Panc1 (cell line): ENCODE measurements at regions not wholly inside any gene's neighbourhood (a gene's known extent, or its start where the extent isn't known, plus 50 kb on each side); places are given as distances from the start of the nearest gene placed in this dataset.

Experiments
- POLR2AphosphoS5 ChIP-seq: IDR thresholded peaks from 2 replicates; pipeline ENCODE4 v1.6.1; 2012; ENCODE audit warnings: mild to moderate bottlenecking, low read depth, low read length, moderate library complexity
- SIN3A ChIP-seq: IDR thresholded peaks from 2 replicates; pipeline ENCODE4 v1.6.1; 2012; ENCODE audit warnings: low read depth, mild to moderate bottlenecking, low read length, moderate library complexity, borderline replicate concordance; ENCODE audit not compliant: insufficient read depth
- TCF7L2 ChIP-seq: IDR thresholded peaks from 2 replicates; pipeline ENCODE4 v1.6.1; 2011; ENCODE audit warnings: mild to moderate bottlenecking, low read depth, low read length, inconsistent platforms
- TF ChIP-seq, protein P1 (sequence below): fragments of 450-650 bp; IDR thresholded peaks from 2 replicates; pipeline ENCODE4 v1.5.1; 2017; ENCODE audit warnings: mild to moderate bottlenecking
- TF ChIP-seq, protein P2 (sequence below), 2 experiments: IDR thresholded peaks; 2 replicates each; pipeline ENCODE4 v1.6.1; 2011 to 2012; ENCODE audit warnings: low read depth in 2 of 2, control low read depth in 1 of 2, low read length in 1 of 2, mild to moderate bottlenecking in 1 of 2, moderate library complexity in 1 of 2; ENCODE audit not compliant: insufficient read depth in 1 of 2

DNA sequence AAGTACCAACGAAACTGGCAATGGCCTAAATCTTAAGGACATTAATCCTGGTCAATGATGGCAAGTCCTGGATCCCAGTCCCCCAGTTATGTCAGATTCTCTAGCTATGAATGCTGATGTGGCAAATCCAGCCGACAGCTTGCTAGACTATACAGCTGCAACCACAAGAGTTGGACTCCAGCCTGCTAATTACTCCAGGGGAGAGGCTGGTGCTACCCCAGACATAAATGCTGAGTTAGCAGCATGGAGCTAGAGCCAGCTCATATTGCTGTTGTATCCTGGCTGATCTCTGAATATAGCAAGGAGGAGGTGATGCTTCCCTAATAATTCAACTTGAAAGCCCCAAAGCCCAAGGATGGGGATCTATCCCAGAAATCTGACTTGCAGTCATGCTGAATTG is 207.1 kb downstream of the LRRN1 start:
- TF ChIP-seq, protein P1, sequence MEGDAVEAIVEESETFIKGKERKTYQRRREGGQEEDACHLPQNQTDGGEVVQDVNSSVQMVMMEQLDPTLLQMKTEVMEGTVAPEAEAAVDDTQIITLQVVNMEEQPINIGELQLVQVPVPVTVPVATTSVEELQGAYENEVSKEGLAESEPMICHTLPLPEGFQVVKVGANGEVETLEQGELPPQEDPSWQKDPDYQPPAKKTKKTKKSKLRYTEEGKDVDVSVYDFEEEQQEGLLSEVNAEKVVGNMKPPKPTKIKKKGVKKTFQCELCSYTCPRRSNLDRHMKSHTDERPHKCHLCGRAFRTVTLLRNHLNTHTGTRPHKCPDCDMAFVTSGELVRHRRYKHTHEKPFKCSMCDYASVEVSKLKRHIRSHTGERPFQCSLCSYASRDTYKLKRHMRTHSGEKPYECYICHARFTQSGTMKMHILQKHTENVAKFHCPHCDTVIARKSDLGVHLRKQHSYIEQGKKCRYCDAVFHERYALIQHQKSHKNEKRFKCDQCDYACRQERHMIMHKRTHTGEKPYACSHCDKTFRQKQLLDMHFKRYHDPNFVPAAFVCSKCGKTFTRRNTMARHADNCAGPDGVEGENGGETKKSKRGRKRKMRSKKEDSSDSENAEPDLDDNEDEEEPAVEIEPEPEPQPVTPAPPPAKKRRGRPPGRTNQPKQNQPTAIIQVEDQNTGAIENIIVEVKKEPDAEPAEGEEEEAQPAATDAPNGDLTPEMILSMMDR: no peak
- TF ChIP-seq POLR2AphosphoS5 (no peak), SIN3A (no peak), TCF7L2 (no peak)
- TF ChIP-seq, protein P2, sequence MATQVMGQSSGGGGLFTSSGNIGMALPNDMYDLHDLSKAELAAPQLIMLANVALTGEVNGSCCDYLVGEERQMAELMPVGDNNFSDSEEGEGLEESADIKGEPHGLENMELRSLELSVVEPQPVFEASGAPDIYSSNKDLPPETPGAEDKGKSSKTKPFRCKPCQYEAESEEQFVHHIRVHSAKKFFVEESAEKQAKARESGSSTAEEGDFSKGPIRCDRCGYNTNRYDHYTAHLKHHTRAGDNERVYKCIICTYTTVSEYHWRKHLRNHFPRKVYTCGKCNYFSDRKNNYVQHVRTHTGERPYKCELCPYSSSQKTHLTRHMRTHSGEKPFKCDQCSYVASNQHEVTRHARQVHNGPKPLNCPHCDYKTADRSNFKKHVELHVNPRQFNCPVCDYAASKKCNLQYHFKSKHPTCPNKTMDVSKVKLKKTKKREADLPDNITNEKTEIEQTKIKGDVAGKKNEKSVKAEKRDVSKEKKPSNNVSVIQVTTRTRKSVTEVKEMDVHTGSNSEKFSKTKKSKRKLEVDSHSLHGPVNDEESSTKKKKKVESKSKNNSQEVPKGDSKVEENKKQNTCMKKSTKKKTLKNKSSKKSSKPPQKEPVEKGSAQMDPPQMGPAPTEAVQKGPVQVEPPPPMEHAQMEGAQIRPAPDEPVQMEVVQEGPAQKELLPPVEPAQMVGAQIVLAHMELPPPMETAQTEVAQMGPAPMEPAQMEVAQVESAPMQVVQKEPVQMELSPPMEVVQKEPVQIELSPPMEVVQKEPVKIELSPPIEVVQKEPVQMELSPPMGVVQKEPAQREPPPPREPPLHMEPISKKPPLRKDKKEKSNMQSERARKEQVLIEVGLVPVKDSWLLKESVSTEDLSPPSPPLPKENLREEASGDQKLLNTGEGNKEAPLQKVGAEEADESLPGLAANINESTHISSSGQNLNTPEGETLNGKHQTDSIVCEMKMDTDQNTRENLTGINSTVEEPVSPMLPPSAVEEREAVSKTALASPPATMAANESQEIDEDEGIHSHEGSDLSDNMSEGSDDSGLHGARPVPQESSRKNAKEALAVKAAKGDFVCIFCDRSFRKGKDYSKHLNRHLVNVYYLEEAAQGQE (IDR thresholded peaks at IDR 0.05; ENCODE audit: insufficient read depth in 1 of 2, low read depth in 2 of 2, low read length in 1 of 2): no peak
